Gastrocnemius medialis (tissue), 4 donors: ENCODE measurements at regions not wholly inside any gene's neighbourhood (a gene's known extent, or its start where the extent isn't known, plus 50 kb on each side); places are given as distances from the start of the nearest gene placed in this dataset.

ENCODE experiments used
- CTCF ChIP-seq, 5 experiments: fragments of 450-650 bp in 3 of 5; fragments of 200-600 bp in 2 of 5; sonication (generic) in 2 of 5; IDR thresholded peaks in 4 of 5; conservative IDR thresholded peaks in 1 of 5; 1 replicate in 4 of 5; 2 replicates in 1 of 5; pipeline ENCODE4 v1.5.1; 2016 to 2019; ENCODE audit warnings: antibody characterized with exemption in 5 of 5, mild to moderate bottlenecking in 3 of 5, moderate library complexity in 3 of 5
- POLR2A ChIP-seq, 2 donors: fragments of 450-650 bp; IDR thresholded peaks; one replicate each; pipeline ENCODE4 v1.6.1; 2017; ENCODE audit warnings: antibody characterized with exemption in 2 of 2, mild to moderate bottlenecking in 2 of 2, moderate library complexity in 2 of 2

DNA sequence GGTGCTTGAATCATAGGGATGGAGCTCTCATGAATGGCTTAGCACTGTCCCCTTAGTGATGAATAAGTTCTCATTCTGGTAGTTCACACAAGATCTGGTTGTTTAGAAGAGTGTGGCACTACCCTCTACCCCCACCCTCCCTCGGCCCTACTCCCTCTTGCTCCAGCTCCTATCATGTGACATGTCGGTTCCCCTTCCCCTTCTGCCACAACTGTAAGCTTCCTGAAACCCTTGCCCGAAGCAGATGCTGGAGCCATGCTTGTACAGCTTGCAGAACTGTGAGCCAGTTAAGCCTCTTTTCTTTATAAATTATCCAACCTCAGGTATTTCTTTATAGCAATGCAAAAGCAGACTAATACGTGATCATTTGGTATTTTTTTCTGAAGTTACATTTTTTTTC is 1012.6 kb downstream of the BCL11A start:
- no peak for TF ChIP-seq CTCF (IDR thresholded peaks at IDR 0.05 in 4 of 5, conservative IDR thresholded peaks at IDR 0.05 in 1 of 5)
- TF ChIP-seq POLR2A (IDR thresholded peaks at IDR 0.05), result no peak
